ENCODE measurements at regions not wholly inside any gene's neighbourhood (a gene's known extent, or its start where the extent isn't known, plus 50 kb on each side); places are given as distances from the start of the nearest gene placed in this dataset.
"Not testable (repeated sequence)": the region's sequence is repeated elsewhere in the genome, so short reads cannot be mapped to it uniquely, and the experiment has no call there.

- no peak overlapping the region for H3K27ac ChIP-seq
- no peaks in the 10 kb centered on the region for H3K79me2 ChIP-seq
- no peaks in the 10 kb centered on the region for H3K4me1 ChIP-seq (ENCODE audit: insufficient read depth)
- no peak overlapping the region for H3K4me3 ChIP-seq
- no peaks in the 10 kb centered on the region for H3K27me3 ChIP-seq
- no peak overlapping the region for H2AFZ ChIP-seq
- no peak for DNase-seq (ENCODE audit: low spot score)
- H3K9me2 ChIP-seq (replicated peaks; ENCODE audit: insufficient read depth): no peaks in the 10 kb centered on the region
- no peaks in the 10 kb centered on the region for H3K9me3 ChIP-seq (ENCODE audit: low read depth)
- no peaks in the 10 kb centered on the region for H3K36me3 ChIP-seq (replicated peaks; ENCODE audit: insufficient read depth, low read depth)
- H4K20me1 ChIP-seq (ENCODE audit: insufficient read depth, poor library complexity, severe bottlenecking): no peaks in the 10 kb centered on the region
- no peak for TF ChIP-seq CTCF (IDR thresholded peaks at IDR 0.05; ENCODE audit: poor library complexity)
- no peak overlapping the region for H3K4me2 ChIP-seq
These were observed 320.8 kb downstream of the PCDH20 start for GRCh38 chr13:61094865-61095264.

GRCh38 chr13:61089894-61090293 is 325.8 kb downstream of the PCDH20 start:
- H3K4me2 ChIP-seq; H3K27ac ChIP-seq; H3K9me2 ChIP-seq (replicated peaks; ENCODE audit: insufficient read depth); H3K27me3 ChIP-seq; H3K79me2 ChIP-seq; H3K36me3 ChIP-seq (replicated peaks; ENCODE audit: insufficient read depth, low read depth); H3K4me3 ChIP-seq; H4K20me1 ChIP-seq (ENCODE audit: insufficient read depth, poor library complexity, severe bottlenecking); DNase-seq (ENCODE audit: low spot score); H2AFZ ChIP-seq; H3K9me3 ChIP-seq (ENCODE audit: low read depth); H3K4me1 ChIP-seq (ENCODE audit: insufficient read depth): not testable (repeated sequence)
- WGBS (ENCODE audit: low lambda C conversion rate, missing lambda C conversion rate): 40% methylated on average over 8 of the region's 8 CpGs

GRCh38 chr13:61086087-61086486 is 329.6 kb downstream of the PCDH20 start:
- Histone ChIP-seq H3K4me2 (no peak overlapping the region), H3K36me3 (replicated peaks; ENCODE audit: insufficient read depth, low read depth) (no peaks in the 10 kb centered on the region), H3K27me3 (no peaks in the 10 kb centered on the region), H3K79me2 (no peaks in the 10 kb centered on the region), H3K9me3 (ENCODE audit: low read depth) (no peaks in the 10 kb centered on the region), H3K4me3 (no peak overlapping the region), H3K9me2 (replicated peaks; ENCODE audit: insufficient read depth) (no peaks in the 10 kb centered on the region), H4K20me1 (ENCODE audit: insufficient read depth, poor library complexity, severe bottlenecking) (no peaks in the 10 kb centered on the region), H2AFZ (no peak overlapping the region), H3K27ac (no peak overlapping the region), H3K4me1 (ENCODE audit: insufficient read depth) (no peaks in the 10 kb centered on the region)
- TF ChIP-seq CTCF (IDR thresholded peaks at IDR 0.05; ENCODE audit: poor library complexity) (no peak), EZH2phosphoT487 (IDR thresholded peaks at IDR 0.05; ENCODE audit: low read depth, severe bottlenecking, unreplicated experiment) (no peak), EZH2 (IDR thresholded peaks at IDR 0.05; ENCODE audit: borderline replicate concordance) (no peak)
- DNase-seq (ENCODE audit: low spot score): no peak
- WGBS (ENCODE audit: low lambda C conversion rate, missing lambda C conversion rate): 92% methylated on average over 1 of the region's 1 CpG

GRCh38 chr13:61084988-61085387 is 330.7 kb downstream of the PCDH20 start:
- H3K9me2 ChIP-seq (replicated peaks; ENCODE audit: insufficient read depth): no peaks in the 10 kb centered on the region
- no peak for DNase-seq (ENCODE audit: low spot score)
- H3K4me2 ChIP-seq: no peak overlapping the region
- no peak for TF ChIP-seq EZH2 (IDR thresholded peaks at IDR 0.05; ENCODE audit: borderline replicate concordance)
- no peak for TF ChIP-seq EZH2phosphoT487 (IDR thresholded peaks at IDR 0.05; ENCODE audit: low read depth, severe bottlenecking, unreplicated experiment)
- no peak for TF ChIP-seq CTCF (IDR thresholded peaks at IDR 0.05; ENCODE audit: poor library complexity)
- H2AFZ ChIP-seq: no peak overlapping the region
- no peaks in the 10 kb centered on the region for H3K27me3 ChIP-seq
- no peaks in the 10 kb centered on the region for H3K79me2 ChIP-seq
- H3K4me3 ChIP-seq: no peak overlapping the region
- no peak overlapping the region for H3K27ac ChIP-seq
- no peaks in the 10 kb centered on the region for H4K20me1 ChIP-seq (ENCODE audit: insufficient read depth, poor library complexity, severe bottlenecking)
- H3K36me3 ChIP-seq (replicated peaks; ENCODE audit: insufficient read depth, low read depth): no peaks in the 10 kb centered on the region
- no peaks in the 10 kb centered on the region for H3K9me3 ChIP-seq (ENCODE audit: low read depth)
- H3K4me1 ChIP-seq (ENCODE audit: insufficient read depth): no peaks in the 10 kb centered on the region

Measured in hepatocyte (in vitro differentiated cells).